COLO829 (cell line): ENCODE measurements at regions not wholly inside any gene's neighbourhood (a gene's known extent, or its start where the extent isn't known, plus 50 kb on each side); places are given as distances from the start of the nearest gene placed in this dataset.
"Not testable (repeated sequence)": the region's sequence is repeated elsewhere in the genome, so short reads cannot be mapped to it uniquely, and the experiment has no call there.

Source experiments
- DNase-seq: peaks from one replicate; pipeline ENCODE4 v3.0.0; 2012; ENCODE audit warnings: low spot score

GRCh38 chr10:27344568-27345454, 104.2 kb upstream of the ACBD5 start:
- no peak for DNase-seq

- DNase-seq: no peak
Measured at GRCh38 chr10:27341001-27341400, 100.4 kb upstream of the ACBD5 start.

GRCh38 chr10:27335246-27335645, 94.6 kb upstream of the ACBD5 start:
- DNase-seq: not testable (repeated sequence)

GRCh38 chr10:27330074-27330473, 89.5 kb upstream of the ACBD5 start:
- DNase-seq: no peak

GRCh38 chr10:27328946-27329345, 88.3 kb upstream of the ACBD5 start:
- DNase-seq: no peak

- DNase-seq: not testable (repeated sequence)
Measured at GRCh38 chr10:27326748-27327147, 86.2 kb upstream of the ACBD5 start.

GRCh38 chr10:27319752-27320431, 79.3 kb upstream of the ACBD5 start:
- peak; percentile 6 for DNase-seq

- DNase-seq: not testable (repeated sequence)
Measured at GRCh38 chr10:27319139-27319538, 78.5 kb upstream of the ACBD5 start.

- DNase-seq: not testable (repeated sequence)
Measured at GRCh38 chr10:27315082-27315481, 74.5 kb upstream of the ACBD5 start.

- not testable (repeated sequence) for DNase-seq
Measured at GRCh38 chr10:27313586-27313985, 73.0 kb upstream of the ACBD5 start.

GRCh38 chr10:27312854-27313253, 72.3 kb upstream of the ACBD5 start:
- no peak for DNase-seq

GRCh38 chr10:27311809-27312208, 71.2 kb upstream of the ACBD5 start:
- not testable (repeated sequence) for DNase-seq

- DNase-seq: not testable (repeated sequence)
Measured at GRCh38 chr10:27298522-27298850, 57.9 kb upstream of the ACBD5 start.

- DNase-seq: no peak
Measured at GRCh38 chr10:27297844-27298521, 57.4 kb upstream of the ACBD5 start.

- DNase-seq: not testable (repeated sequence)
Measured at GRCh38 chr10:27296285-27296684, 55.7 kb upstream of the ACBD5 start.

- not testable (repeated sequence) for DNase-seq
Measured at GRCh38 chr10:27291253-27291895, 50.8 kb upstream of the ACBD5 start.
